ENCODE measurements at regions not wholly inside any gene's neighbourhood (a gene's known extent, or its start where the extent isn't known, plus 50 kb on each side); places are given as distances from the start of the nearest gene placed in this dataset.
A peak's percentile ranks its signal among the peaks of the same experiment; 100 is the strongest.

DNA sequence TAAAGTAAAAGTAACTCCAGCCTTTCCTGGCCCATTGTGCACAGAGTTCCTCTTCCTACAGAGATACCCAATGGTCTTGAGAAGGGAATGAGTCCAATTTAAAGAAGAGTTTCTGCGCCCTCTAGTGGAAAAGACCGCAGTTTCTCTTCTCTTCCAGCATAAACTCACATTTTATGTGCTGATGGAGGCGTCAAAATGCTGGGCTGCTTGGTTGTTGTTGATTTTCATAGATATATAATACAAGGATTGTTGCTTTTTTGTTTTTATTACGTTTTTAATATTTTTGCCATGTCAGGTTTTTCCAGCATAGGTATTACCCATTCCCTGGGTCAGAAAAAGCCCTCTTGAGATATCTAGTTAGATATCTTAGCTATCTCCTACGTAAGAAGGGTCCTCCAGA, 356.9 kb upstream of the STXBP6 start:
- peak; percentile 56 for DNase-seq
- Histone ChIP-seq H3K4ac (ENCODE audit: low read depth, low read length) (no peak overlapping the region), H4K8ac (replicated peaks; ENCODE audit: insufficient read length, low read depth, low read length) (no peak overlapping the region), H2AFZ (ENCODE audit: low read length) (no peak overlapping the region), H3K79me2 (ENCODE audit: insufficient read depth, low read length) (no peaks in the 10 kb centered on the region), H2BK120ac (ENCODE audit: low read depth, low read length, poor library complexity, severe bottlenecking) (no peak overlapping the region), H2AK5ac (ENCODE audit: insufficient read length, low read length) (no peak overlapping the region), H3K9me3 (ENCODE audit: control insufficient read depth, low read depth, low read length) (no peaks in the 10 kb centered on the region), H2BK5ac (ENCODE audit: insufficient read length, low read length) (no peak overlapping the region), H2BK15ac (ENCODE audit: low read depth, low read length) (no peak overlapping the region), H2BK20ac (ENCODE audit: low read depth, low read length, poor library complexity, severe bottlenecking) (no peak overlapping the region), H4K5ac (ENCODE audit: insufficient read length, low read depth, low read length) (no peak overlapping the region), H3K56ac (ENCODE audit: insufficient read length, low read depth, low read length) (no peak overlapping the region), H3K14ac (ENCODE audit: insufficient read depth, low read length) (no peak overlapping the region), H4K91ac (ENCODE audit: insufficient read length, low read depth, low read length) (no peak overlapping the region), H3K18ac (ENCODE audit: insufficient read length, low read depth, low read length) (no peak overlapping the region), H4K20me1 (ENCODE audit: control insufficient read depth, insufficient read depth, insufficient read length) (no peaks in the 10 kb centered on the region), H3K23me2 (ENCODE audit: insufficient read length, low read depth, low read length, poor library complexity, severe bottlenecking) (no peaks in the 10 kb centered on the region), H3K79me1 (ENCODE audit: insufficient read depth, low read depth, low read length, poor library complexity, severe bottlenecking) (no peaks in the 10 kb centered on the region), H2BK12ac (ENCODE audit: insufficient read length, low read depth, low read length) (no peak overlapping the region), H3K27me3 (ENCODE audit: insufficient read depth, low read length) (no peaks in the 10 kb centered on the region), H3K4me2 (ENCODE audit: insufficient read depth, insufficient read length, low read length) (no peak overlapping the region), H3T11ph (ENCODE audit: low read length) (no peak overlapping the region), H3K9ac (ENCODE audit: extremely low read depth, insufficient read length, low read length) (no peak overlapping the region), H3K23ac (ENCODE audit: insufficient read length, low read depth, low read length) (no peak overlapping the region), H3K27ac (ENCODE audit: insufficient read length, low read depth, low read length) (no peak overlapping the region), H3K4me1 (ENCODE audit: insufficient read depth, low read length) (no peaks in the 10 kb centered on the region)
- H3K4me3 Mint-ChIP-seq = no peak overlapping the region
- no CpG with 5 or more reads among the region's 5 CpGs for WGBS (ENCODE audit: extremely low coverage, insufficient read length, low lambda C conversion rate)
- no peaks in the 10 kb centered on the region for H3K36me3 Mint-ChIP-seq (ENCODE audit: insufficient read depth in 1 of 3, low read depth in 3 of 3)
- H3K9me3 Mint-ChIP-seq = no peaks in the 10 kb centered on the region
- TF ChIP-seq, protein P1, sequence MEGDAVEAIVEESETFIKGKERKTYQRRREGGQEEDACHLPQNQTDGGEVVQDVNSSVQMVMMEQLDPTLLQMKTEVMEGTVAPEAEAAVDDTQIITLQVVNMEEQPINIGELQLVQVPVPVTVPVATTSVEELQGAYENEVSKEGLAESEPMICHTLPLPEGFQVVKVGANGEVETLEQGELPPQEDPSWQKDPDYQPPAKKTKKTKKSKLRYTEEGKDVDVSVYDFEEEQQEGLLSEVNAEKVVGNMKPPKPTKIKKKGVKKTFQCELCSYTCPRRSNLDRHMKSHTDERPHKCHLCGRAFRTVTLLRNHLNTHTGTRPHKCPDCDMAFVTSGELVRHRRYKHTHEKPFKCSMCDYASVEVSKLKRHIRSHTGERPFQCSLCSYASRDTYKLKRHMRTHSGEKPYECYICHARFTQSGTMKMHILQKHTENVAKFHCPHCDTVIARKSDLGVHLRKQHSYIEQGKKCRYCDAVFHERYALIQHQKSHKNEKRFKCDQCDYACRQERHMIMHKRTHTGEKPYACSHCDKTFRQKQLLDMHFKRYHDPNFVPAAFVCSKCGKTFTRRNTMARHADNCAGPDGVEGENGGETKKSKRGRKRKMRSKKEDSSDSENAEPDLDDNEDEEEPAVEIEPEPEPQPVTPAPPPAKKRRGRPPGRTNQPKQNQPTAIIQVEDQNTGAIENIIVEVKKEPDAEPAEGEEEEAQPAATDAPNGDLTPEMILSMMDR (conservative IDR thresholded peaks at IDR 0.05) = peak; percentile 76
- H3K27me3 Mint-ChIP-seq (ENCODE audit: low read depth) = peaks cover 8% of the 10 kb centered on the region
- no peak overlapping the region for H3K27ac Mint-ChIP-seq
- no peaks in the 10 kb centered on the region for H3K4me1 Mint-ChIP-seq
